MM.1S (cell line): ENCODE measurements at regions not wholly inside any gene's neighbourhood (a gene's known extent, or its start where the extent isn't known, plus 50 kb on each side); places are given as distances from the start of the nearest gene placed in this dataset.

ENCODE experiments used
- DNase-seq: peaks from one replicate; pipeline ENCODE4 v3.0.0-alpha.2; 2015
- H2AFZ ChIP-seq: fragments of 300-600 bp; sonication (generic); 2 replicates; pipeline ENCODE4 v1.6.0; 2016; ENCODE audit warnings: antibody characterized with exemption, low read length
- H3F3A ChIP-seq: fragments of 300-600 bp; sonication (generic); 2 replicates; pipeline ENCODE4 v1.6.1; 2016; ENCODE audit warnings: mild to moderate bottlenecking, antibody characterized with exemption, low read length, moderate library complexity, mixed read lengths; ENCODE audit not compliant: insufficient read depth
- H3K27ac ChIP-seq: fragments of 300-600 bp; sonication (generic); 2 replicates; pipeline ENCODE4 v1.5.1; 2016; ENCODE audit warnings: mild to moderate bottlenecking, low read length
- H3K27me3 ChIP-seq: fragments of 300-600 bp; sonication (generic); replicated peaks from 2 replicates; pipeline ENCODE4 v1.6.0; 2016; ENCODE audit warnings: low read length; ENCODE audit not compliant: insufficient read depth
- H3K36me3 ChIP-seq: fragments of 300-600 bp; sonication (generic); replicated peaks from 2 replicates; pipeline ENCODE4 v1.6.1; 2016; ENCODE audit warnings: mild to moderate bottlenecking, low read length, mixed read lengths; ENCODE audit not compliant: insufficient read depth
- H3K4me1 ChIP-seq: fragments of 300-600 bp; sonication (generic); 2 replicates; pipeline ENCODE4 v1.6.1; 2016; ENCODE audit warnings: low read length, mixed read lengths
- H3K4me2 ChIP-seq: fragments of 300-600 bp; sonication (generic); 2 replicates; pipeline ENCODE4 v1.6.0; 2016; ENCODE audit warnings: low read depth, low read length
- H3K4me3 ChIP-seq: fragments of 300-600 bp; sonication (generic); 2 replicates; pipeline ENCODE4 v1.5.1; 2016; ENCODE audit warnings: low read length, mixed read lengths
- H3K79me2 ChIP-seq: fragments of 300-600 bp; sonication (generic); 2 replicates; pipeline ENCODE4 v1.6.1; 2016; ENCODE audit warnings: mixed run types, low read length, mixed read lengths
- H3K9ac ChIP-seq: fragments of 300-600 bp; sonication (generic); 2 replicates; pipeline ENCODE4 v1.6.1; 2016; ENCODE audit warnings: low read length, mixed read lengths
- H3K9me2 ChIP-seq: fragments of 300-600 bp; sonication (generic); replicated peaks from 2 replicates; pipeline ENCODE4 v1.6.1; 2016; ENCODE audit warnings: mild to moderate bottlenecking, low read length, mixed read lengths; ENCODE audit not compliant: insufficient read depth
- H3K9me3 ChIP-seq: fragments of 300-600 bp; sonication (generic); replicated peaks from 2 replicates; pipeline ENCODE4 v1.6.1; 2016; ENCODE audit warnings: mild to moderate bottlenecking, low read length, mixed read lengths; ENCODE audit not compliant: insufficient read depth
- H4K20me1 ChIP-seq: fragments of 300-600 bp; sonication (generic); 2 replicates; pipeline ENCODE4 v1.6.1; 2016; ENCODE audit warnings: mild to moderate bottlenecking, low read length, moderate library complexity, mixed read lengths; ENCODE audit not compliant: insufficient read depth
- CTCF ChIP-seq: fragments of 300-600 bp; sonication (generic); IDR thresholded peaks from 2 replicates; pipeline ENCODE4 v1.5.1; 2016; ENCODE audit warnings: antibody characterized with exemption, low read length, mixed read lengths
- EZH2 ChIP-seq: fragments of 300-600 bp; sonication (generic); optimal IDR thresholded peaks from 2 replicates; pipeline ENCODE3; 2017; ENCODE audit warnings: low read depth, mild to moderate bottlenecking, antibody characterized with exemption, low read length, mixed read lengths
- EZH2phosphoT487 ChIP-seq: fragments of 300-600 bp; sonication (generic); IDR thresholded peaks from 2 replicates; pipeline ENCODE4 v1.6.1; 2018; ENCODE audit warnings: antibody characterized with exemption, low read length

DNA sequence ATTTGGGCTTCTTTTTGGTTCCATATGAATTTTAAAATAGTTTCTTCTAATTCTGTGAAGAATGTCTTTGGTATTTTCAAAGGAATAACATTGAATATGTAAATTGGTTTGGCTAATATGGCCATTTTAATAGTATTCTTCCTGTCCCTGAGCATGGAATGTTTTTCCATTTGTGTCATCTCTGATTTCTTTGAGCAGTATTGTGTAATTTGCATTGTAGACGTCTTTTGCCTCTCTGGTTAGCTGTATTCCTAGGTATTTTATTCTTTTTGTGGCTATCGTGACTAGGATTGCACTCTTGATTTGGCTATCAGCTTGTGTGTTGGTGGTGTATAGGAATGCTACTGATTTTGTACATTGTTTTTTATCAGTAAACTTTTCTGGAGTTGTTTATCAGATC is 601.9 kb downstream of the SNAPC1 start:
- no peak for TF ChIP-seq EZH2
- Histone ChIP-seq H3F3A (no peaks in the 10 kb centered on the region), H3K27ac (no peak overlapping the region), H4K20me1 (no peaks in the 10 kb centered on the region), H3K4me2 (no peak overlapping the region), H3K27me3 (no peaks in the 10 kb centered on the region), H3K4me1 (no peaks in the 10 kb centered on the region), H3K9me2 (no peaks in the 10 kb centered on the region), H2AFZ (no peak overlapping the region), H3K36me3 (no peaks in the 10 kb centered on the region), H3K9ac (no peak overlapping the region), H3K79me2 (no peaks in the 10 kb centered on the region), H3K4me3 (no peak overlapping the region), H3K9me3 (no peaks in the 10 kb centered on the region)
- no peak for DNase-seq

DNA sequence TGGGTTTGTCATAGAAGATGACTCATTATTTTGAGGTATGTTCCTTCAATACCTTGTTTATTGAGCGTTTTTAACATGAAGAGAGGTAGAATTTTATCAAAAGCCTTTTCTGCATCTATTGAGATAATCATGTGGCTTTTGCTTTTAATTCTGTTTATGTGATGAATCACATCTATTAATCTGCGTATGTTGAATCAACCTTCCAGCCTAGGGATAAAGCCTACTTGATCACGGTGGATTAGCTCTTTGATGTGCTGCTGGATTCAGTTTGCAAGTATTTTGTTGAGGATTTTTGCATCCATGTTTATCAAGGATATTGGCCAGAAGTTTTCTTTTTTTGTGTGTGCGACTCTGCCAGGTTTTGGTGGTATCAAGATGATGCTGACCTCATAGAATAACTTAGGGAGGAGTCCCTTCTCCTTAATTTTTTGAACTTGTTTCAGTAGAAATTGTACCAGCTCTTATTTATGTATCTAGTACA is 602.6 kb downstream of the SNAPC1 start:
- Histone ChIP-seq H3K36me3 (no peaks in the 10 kb centered on the region), H3K9ac (no peak overlapping the region), H4K20me1 (no peaks in the 10 kb centered on the region), H3K27ac (no peak overlapping the region), H3K4me2 (no peak overlapping the region), H3K4me1 (no peaks in the 10 kb centered on the region), H3K4me3 (no peak overlapping the region), H3F3A (no peaks in the 10 kb centered on the region), H3K9me2 (no peaks in the 10 kb centered on the region), H3K9me3 (no peaks in the 10 kb centered on the region), H3K27me3 (no peaks in the 10 kb centered on the region), H3K79me2 (no peaks in the 10 kb centered on the region), H2AFZ (no peak overlapping the region)
- no peak for DNase-seq
- TF ChIP-seq EZH2, result no peak
- TF ChIP-seq CTCF, result no peak

DNA sequence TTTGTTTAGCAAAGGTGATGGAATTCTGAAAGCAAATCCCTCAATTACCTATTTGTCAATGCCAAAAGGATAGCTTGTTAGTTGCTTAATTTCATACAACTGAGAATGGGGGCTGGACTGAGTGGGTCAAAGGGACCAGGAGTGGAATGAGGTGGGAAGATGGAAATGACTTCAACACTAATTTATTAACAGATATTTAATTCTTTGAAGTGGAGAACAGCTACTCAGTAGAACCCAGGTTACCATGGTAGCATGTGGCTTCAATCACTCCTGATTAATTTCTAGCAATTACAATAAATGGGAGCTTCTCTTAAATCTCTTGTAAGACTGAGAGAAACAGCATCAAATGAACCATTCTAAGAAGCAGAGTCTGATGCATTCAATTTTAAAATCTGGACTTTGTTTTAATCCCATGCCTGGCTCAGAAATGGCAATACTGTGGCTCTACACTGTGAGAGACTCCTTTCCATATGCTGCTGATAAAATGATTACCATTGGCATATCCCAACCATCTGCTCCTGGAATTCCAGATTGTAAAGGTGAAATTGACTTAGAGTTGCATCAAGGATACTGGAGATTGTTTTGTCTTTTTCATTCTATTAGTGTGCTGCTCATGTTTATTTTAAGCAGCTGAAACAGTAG is 607.8 kb downstream of the SNAPC1 start:
- no peaks in the 10 kb centered on the region for H3K9me2 ChIP-seq
- no peaks in the 10 kb centered on the region for H3K27me3 ChIP-seq
- no peak overlapping the region for H3K27ac ChIP-seq
- H3K4me1 ChIP-seq, result no peaks in the 10 kb centered on the region
- H2AFZ ChIP-seq, result no peak overlapping the region
- no peak for DNase-seq
- H3K36me3 ChIP-seq, result no peaks in the 10 kb centered on the region
- no peak overlapping the region for H3K4me3 ChIP-seq
- H3K9ac ChIP-seq, result no peak overlapping the region
- no peak overlapping the region for H3K4me2 ChIP-seq
- H3K9me3 ChIP-seq, result no peaks in the 10 kb centered on the region
- H3F3A ChIP-seq, result no peaks in the 10 kb centered on the region
- H4K20me1 ChIP-seq, result no peaks in the 10 kb centered on the region
- H3K79me2 ChIP-seq, result no peaks in the 10 kb centered on the region
- no peak for TF ChIP-seq EZH2phosphoT487

DNA sequence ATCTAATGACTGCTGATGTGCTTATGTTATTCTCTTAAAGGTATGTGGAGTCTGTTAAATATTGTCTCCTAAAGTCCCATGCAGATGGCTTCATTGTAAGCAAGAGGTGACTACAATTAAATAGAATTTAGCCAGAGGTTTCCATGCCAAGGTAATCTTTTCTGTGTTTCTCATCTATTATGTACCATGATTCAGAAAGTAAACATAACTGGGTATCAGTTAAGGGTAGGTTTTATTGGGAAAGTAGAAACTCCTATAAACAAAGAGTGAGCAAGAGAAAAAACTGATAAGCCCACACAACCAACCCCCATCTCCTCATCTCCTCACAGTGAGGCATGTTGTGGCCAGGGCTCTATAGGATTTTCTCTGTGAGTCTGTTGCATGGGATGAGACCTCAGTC is 611.7 kb downstream of the SNAPC1 start:
- Histone ChIP-seq H3K4me3 (no peak overlapping the region), H3K27ac (no peak overlapping the region), H3F3A (no peaks in the 10 kb centered on the region), H3K4me2 (no peak overlapping the region), H3K36me3 (no peaks in the 10 kb centered on the region), H3K9me2 (no peaks in the 10 kb centered on the region), H3K27me3 (no peaks in the 10 kb centered on the region), H3K9ac (no peak overlapping the region), H3K4me1 (no peaks in the 10 kb centered on the region), H3K9me3 (no peaks in the 10 kb centered on the region), H3K79me2 (no peaks in the 10 kb centered on the region), H2AFZ (no peak overlapping the region), H4K20me1 (no peaks in the 10 kb centered on the region)
- DNase-seq, result no peak
- TF ChIP-seq EZH2 (no peak), EZH2phosphoT487 (no peak), CTCF (no peak)
